ENCODE measurements at regions not wholly inside any gene's neighbourhood (a gene's known extent, or its start where the extent isn't known, plus 50 kb on each side); places are given as distances from the start of the nearest gene placed in this dataset.

DNA sequence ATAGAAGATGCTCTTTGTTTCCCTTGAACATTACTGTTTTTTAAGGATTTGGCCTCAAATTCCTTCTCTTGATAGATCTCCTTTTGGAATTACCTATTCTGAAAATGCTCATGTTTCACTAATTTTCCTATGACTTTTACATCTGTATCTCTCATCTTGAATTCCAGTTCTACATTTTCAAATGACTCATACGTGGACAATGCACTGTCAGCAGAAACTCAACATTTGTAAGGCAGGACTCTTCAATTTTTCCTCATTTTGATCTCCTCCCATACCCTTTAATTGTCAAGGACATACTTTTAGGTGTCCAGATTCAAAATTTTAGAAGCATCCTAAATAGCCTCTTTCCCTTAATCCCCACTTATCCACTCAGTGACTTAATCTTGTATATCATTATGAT is 341.0 kb upstream of the RASGRP1 start:
- no peak overlapping the region for H2AFZ ChIP-seq (ENCODE audit: low read length)
- no peak for TF ChIP-seq EZH2phosphoT487 (IDR thresholded peaks at IDR 0.05; ENCODE audit: low read length)
- H3K36me3 ChIP-seq (replicated peaks; ENCODE audit: insufficient read depth, low read length): no peaks in the 10 kb centered on the region
- no peaks in the 10 kb centered on the region for H3K27me3 ChIP-seq (replicated peaks; ENCODE audit: insufficient read depth, low read length)
- no peak overlapping the region for H3K9ac ChIP-seq (ENCODE audit: low read length)
- no peaks in the 10 kb centered on the region for H3K4me1 ChIP-seq (ENCODE audit: low read length)
- no peaks in the 10 kb centered on the region for H4K20me1 ChIP-seq (ENCODE audit: insufficient read depth, low read length)
- H3K27ac ChIP-seq (ENCODE audit: low read length): no peak overlapping the region
- no peaks in the 10 kb centered on the region for H3K9me3 ChIP-seq (replicated peaks; ENCODE audit: insufficient read depth, low read length)
- no peak overlapping the region for H3K4me3 ChIP-seq (ENCODE audit: low read length)
- no peak overlapping the region for H3K4me2 ChIP-seq (ENCODE audit: low read depth, low read length)
- H3K79me2 ChIP-seq (ENCODE audit: low read length): no peaks in the 10 kb centered on the region
- DNase-seq: no peak
- no peaks in the 10 kb centered on the region for H3F3A ChIP-seq (ENCODE audit: insufficient read depth, low read length)
- no peaks in the 10 kb centered on the region for H3K9me2 ChIP-seq (replicated peaks; ENCODE audit: insufficient read depth, low read length)

DNA sequence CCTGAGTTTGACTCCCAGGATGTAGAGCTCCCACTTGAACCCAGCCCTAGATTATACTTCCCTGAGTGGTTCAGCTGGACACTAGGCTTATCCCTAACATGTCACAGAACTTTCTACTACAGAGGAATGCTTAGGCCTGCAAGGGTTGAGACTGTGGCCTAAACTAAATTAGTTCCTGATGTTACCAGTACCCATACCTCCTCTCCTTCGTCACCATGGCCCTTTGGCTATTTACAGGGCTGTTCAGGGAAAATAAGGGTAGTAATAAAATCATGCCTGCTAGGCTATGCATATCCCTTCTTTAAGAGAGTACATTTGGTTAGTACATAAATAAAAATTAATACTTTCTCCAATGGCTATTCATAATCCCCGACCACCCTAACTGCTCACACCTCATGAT is 356.4 kb upstream of the RASGRP1 start:
- TF ChIP-seq EZH2phosphoT487 (IDR thresholded peaks at IDR 0.05; ENCODE audit: low read length) (no peak), EZH2 (optimal IDR thresholded peaks at IDR 0.05; ENCODE audit: low read depth, low read length) (no peak)
- TF ChIP-seq, protein P1, sequence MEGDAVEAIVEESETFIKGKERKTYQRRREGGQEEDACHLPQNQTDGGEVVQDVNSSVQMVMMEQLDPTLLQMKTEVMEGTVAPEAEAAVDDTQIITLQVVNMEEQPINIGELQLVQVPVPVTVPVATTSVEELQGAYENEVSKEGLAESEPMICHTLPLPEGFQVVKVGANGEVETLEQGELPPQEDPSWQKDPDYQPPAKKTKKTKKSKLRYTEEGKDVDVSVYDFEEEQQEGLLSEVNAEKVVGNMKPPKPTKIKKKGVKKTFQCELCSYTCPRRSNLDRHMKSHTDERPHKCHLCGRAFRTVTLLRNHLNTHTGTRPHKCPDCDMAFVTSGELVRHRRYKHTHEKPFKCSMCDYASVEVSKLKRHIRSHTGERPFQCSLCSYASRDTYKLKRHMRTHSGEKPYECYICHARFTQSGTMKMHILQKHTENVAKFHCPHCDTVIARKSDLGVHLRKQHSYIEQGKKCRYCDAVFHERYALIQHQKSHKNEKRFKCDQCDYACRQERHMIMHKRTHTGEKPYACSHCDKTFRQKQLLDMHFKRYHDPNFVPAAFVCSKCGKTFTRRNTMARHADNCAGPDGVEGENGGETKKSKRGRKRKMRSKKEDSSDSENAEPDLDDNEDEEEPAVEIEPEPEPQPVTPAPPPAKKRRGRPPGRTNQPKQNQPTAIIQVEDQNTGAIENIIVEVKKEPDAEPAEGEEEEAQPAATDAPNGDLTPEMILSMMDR (IDR thresholded peaks at IDR 0.05; ENCODE audit: low read length): no peak
- Histone ChIP-seq H3K4me2 (ENCODE audit: low read depth, low read length) (no peak overlapping the region), H2AFZ (ENCODE audit: low read length) (no peak overlapping the region), H3K4me1 (ENCODE audit: low read length) (no peaks in the 10 kb centered on the region), H3K36me3 (replicated peaks; ENCODE audit: insufficient read depth, low read length) (no peaks in the 10 kb centered on the region), H3F3A (ENCODE audit: insufficient read depth, low read length) (no peaks in the 10 kb centered on the region), H3K9me2 (replicated peaks; ENCODE audit: insufficient read depth, low read length) (no peaks in the 10 kb centered on the region), H3K27ac (ENCODE audit: low read length) (no peak overlapping the region), H3K9ac (ENCODE audit: low read length) (no peak overlapping the region), H4K20me1 (ENCODE audit: insufficient read depth, low read length) (no peaks in the 10 kb centered on the region), H3K79me2 (ENCODE audit: low read length) (no peaks in the 10 kb centered on the region), H3K9me3 (replicated peaks; ENCODE audit: insufficient read depth, low read length) (no peaks in the 10 kb centered on the region), H3K27me3 (replicated peaks; ENCODE audit: insufficient read depth, low read length) (no peaks in the 10 kb centered on the region), H3K4me3 (ENCODE audit: low read length) (no peak overlapping the region)
- DNase-seq: no peak

DNA sequence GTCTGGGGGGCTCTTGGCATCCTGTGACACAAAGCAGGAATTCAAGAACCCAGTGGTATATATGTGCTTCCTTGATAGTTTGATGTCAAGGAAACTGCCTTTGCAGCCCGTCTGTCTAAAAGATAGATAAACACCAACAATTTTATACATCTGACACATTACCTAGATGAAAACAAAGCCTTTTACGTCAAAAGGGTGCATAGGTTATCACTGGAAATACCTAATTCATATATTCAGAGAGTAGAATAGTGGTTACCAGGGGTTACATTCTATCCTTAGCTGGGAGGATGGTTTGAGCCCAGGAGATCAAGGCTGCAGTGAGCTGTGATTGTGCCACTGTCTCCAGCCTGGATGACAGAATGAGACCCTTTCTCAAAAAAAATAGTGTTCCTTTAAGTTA is 356.9 kb upstream of the RASGRP1 start:
- H3K9me2 ChIP-seq (replicated peaks; ENCODE audit: insufficient read depth, low read length): no peaks in the 10 kb centered on the region
- no peaks in the 10 kb centered on the region for H3K36me3 ChIP-seq (replicated peaks; ENCODE audit: insufficient read depth, low read length)
- no peaks in the 10 kb centered on the region for H3K27me3 ChIP-seq (replicated peaks; ENCODE audit: insufficient read depth, low read length)
- no peak overlapping the region for H3K27ac ChIP-seq (ENCODE audit: low read length)
- H2AFZ ChIP-seq (ENCODE audit: low read length): no peak overlapping the region
- no peak overlapping the region for H3K4me2 ChIP-seq (ENCODE audit: low read depth, low read length)
- no peaks in the 10 kb centered on the region for H4K20me1 ChIP-seq (ENCODE audit: insufficient read depth, low read length)
- no peaks in the 10 kb centered on the region for H3F3A ChIP-seq (ENCODE audit: insufficient read depth, low read length)
- TF ChIP-seq EZH2phosphoT487 (IDR thresholded peaks at IDR 0.05; ENCODE audit: low read length) (no peak), EZH2 (optimal IDR thresholded peaks at IDR 0.05; ENCODE audit: low read depth, low read length) (no peak)
- TF ChIP-seq, protein P1 (IDR thresholded peaks at IDR 0.05; ENCODE audit: low read length): no peak
- no peak overlapping the region for H3K4me3 ChIP-seq (ENCODE audit: low read length)
- no peaks in the 10 kb centered on the region for H3K4me1 ChIP-seq (ENCODE audit: low read length)
- H3K79me2 ChIP-seq (ENCODE audit: low read length): no peaks in the 10 kb centered on the region
- no peak overlapping the region for H3K9ac ChIP-seq (ENCODE audit: low read length)
- no peaks in the 10 kb centered on the region for H3K9me3 ChIP-seq (replicated peaks; ENCODE audit: insufficient read depth, low read length)
- DNase-seq: no peak

DNA sequence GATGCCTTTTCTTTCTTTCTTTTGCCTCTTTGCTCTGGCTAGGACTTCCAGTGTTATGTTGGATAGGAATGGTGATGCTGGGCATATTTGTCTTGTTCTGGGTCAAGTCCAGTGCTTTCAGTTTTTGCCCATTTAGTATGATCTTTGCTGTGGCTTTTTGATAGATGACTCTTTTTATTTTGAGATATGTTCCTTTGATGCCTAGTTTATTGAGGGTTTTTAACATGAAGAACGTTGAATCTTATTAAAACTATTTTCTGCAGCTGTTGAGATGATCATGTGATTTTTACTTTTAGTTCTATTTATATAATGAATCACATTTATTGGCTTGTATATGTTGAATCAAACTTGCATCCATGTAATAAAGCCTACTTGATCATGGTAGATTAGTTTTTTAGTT is 363.8 kb upstream of the RASGRP1 start:
- H3K4me1 ChIP-seq (ENCODE audit: low read length): no peaks in the 10 kb centered on the region
- no peak for DNase-seq
- no peak overlapping the region for H2AFZ ChIP-seq (ENCODE audit: low read length)
- H4K20me1 ChIP-seq (ENCODE audit: insufficient read depth, low read length): no peaks in the 10 kb centered on the region
- H3K4me2 ChIP-seq (ENCODE audit: low read depth, low read length): no peak overlapping the region
- H3K27ac ChIP-seq (ENCODE audit: low read length): no peak overlapping the region
- H3K79me2 ChIP-seq (ENCODE audit: low read length): no peaks in the 10 kb centered on the region
- H3K36me3 ChIP-seq (replicated peaks; ENCODE audit: insufficient read depth, low read length): no peaks in the 10 kb centered on the region
- TF ChIP-seq EZH2phosphoT487 (IDR thresholded peaks at IDR 0.05; ENCODE audit: low read length): no peak
- no peak for TF ChIP-seq EZH2 (optimal IDR thresholded peaks at IDR 0.05; ENCODE audit: low read depth, low read length)
- TF ChIP-seq, protein P1 (IDR thresholded peaks at IDR 0.05; ENCODE audit: low read length): no peak
- no peaks in the 10 kb centered on the region for H3K9me2 ChIP-seq (replicated peaks; ENCODE audit: insufficient read depth, low read length)
- H3K9me3 ChIP-seq (replicated peaks; ENCODE audit: insufficient read depth, low read length): no peaks in the 10 kb centered on the region
- H3F3A ChIP-seq (ENCODE audit: insufficient read depth, low read length): no peaks in the 10 kb centered on the region
- H3K27me3 ChIP-seq (replicated peaks; ENCODE audit: insufficient read depth, low read length): no peaks in the 10 kb centered on the region
- no peak overlapping the region for H3K9ac ChIP-seq (ENCODE audit: low read length)
- no peak overlapping the region for H3K4me3 ChIP-seq (ENCODE audit: low read length)

Data from MM.1S (cell line).